ENCODE measurements at regions not wholly inside any gene's neighbourhood (a gene's known extent, or its start where the extent isn't known, plus 50 kb on each side); places are given as distances from the start of the nearest gene placed in this dataset.

DNA sequence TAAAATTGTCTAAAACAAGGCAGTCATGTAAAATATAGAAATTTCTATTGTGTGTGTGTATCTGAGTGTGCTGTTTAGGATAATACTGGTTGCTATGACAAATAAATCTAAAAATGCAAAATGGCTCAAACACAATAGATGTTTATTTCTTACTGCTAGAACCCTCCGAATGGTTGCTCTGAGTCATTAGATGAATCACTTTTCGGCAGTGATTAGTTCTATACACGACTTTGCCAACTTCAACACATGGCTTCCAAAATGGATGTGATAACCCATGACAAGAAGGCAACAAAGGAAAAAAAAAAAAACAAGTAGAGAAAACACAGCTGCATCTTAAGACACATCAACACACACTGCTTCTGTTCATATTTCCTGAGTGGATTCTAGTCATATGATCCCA, 729.2 kb downstream of the AACS start:
- Mint-ChIP-seq H3K27ac (ENCODE audit: unreplicated experiment) (no peak overlapping the region), H3K4me1 (ENCODE audit: low read depth, unreplicated experiment) (peaks cover 7% of the 10 kb centered on the region), H3K9me3 (ENCODE audit: low read depth, unreplicated experiment) (peaks cover 17% of the 10 kb centered on the region), H3K27me3 (ENCODE audit: unreplicated experiment) (no peaks in the 10 kb centered on the region), H3K36me3 (ENCODE audit: insufficient read depth, unreplicated experiment) (no peaks in the 10 kb centered on the region), H3K4me3 (ENCODE audit: low read depth, unreplicated experiment) (no peak overlapping the region)
- intact Hi-C loops (cut with micrococcal nuclease; ENCODE audit: unreplicated experiment), result no loop called here
- BruUV-seq (replicated peaks), result no TSS peak
- CTCF ChIA-PET, result no interaction called here
- DNase-seq, result no peak
- TF ChIP-seq, protein P1, sequence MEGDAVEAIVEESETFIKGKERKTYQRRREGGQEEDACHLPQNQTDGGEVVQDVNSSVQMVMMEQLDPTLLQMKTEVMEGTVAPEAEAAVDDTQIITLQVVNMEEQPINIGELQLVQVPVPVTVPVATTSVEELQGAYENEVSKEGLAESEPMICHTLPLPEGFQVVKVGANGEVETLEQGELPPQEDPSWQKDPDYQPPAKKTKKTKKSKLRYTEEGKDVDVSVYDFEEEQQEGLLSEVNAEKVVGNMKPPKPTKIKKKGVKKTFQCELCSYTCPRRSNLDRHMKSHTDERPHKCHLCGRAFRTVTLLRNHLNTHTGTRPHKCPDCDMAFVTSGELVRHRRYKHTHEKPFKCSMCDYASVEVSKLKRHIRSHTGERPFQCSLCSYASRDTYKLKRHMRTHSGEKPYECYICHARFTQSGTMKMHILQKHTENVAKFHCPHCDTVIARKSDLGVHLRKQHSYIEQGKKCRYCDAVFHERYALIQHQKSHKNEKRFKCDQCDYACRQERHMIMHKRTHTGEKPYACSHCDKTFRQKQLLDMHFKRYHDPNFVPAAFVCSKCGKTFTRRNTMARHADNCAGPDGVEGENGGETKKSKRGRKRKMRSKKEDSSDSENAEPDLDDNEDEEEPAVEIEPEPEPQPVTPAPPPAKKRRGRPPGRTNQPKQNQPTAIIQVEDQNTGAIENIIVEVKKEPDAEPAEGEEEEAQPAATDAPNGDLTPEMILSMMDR (IDR thresholded peaks at IDR 0.05; ENCODE audit: unreplicated experiment), result no peak

DNA sequence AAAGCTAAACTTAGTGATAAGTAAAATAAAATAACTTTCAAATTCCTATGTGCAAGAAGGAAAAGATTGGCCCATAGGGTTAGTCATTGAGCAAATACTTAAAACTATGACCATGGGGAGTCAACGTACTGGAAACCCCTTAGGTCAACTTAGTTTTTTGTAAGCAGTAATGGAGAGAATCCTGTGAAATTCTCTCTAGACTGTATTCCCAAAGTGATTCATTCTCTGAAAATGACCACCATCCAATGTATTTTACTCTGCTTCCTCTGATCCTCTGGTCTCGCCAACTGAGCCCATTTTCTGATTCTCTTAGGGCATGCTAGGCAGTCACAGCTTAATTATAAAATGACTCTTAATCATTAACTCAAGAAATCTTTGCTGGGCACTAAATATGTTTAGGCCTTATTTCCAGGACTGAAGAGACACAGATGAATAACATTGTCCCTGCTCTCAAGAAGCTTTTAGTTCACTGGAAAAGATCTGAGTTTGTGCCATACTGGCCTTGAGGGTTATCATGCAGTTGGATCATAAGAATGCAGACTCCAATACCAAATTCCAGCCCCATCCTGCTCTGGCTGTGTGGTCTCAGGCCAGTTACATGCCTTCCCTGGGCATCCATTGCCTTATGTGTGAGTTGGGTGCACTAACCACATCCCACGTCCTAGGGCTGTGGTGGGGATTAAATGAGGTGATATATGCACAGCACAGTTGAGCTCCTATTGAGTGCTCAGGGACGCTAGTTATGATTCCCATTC, 732.4 kb downstream of the AACS start:
- TF ChIP-seq, protein P1 (IDR thresholded peaks at IDR 0.05; ENCODE audit: unreplicated experiment), result no peak
- intact Hi-C loops (cut with micrococcal nuclease; ENCODE audit: unreplicated experiment), result no loop called here
- DNase-seq, result no peak
- Mint-ChIP-seq H3K27ac (ENCODE audit: unreplicated experiment) (no peak overlapping the region), H3K4me1 (ENCODE audit: low read depth, unreplicated experiment) (peaks cover 7% of the 10 kb centered on the region), H3K9me3 (ENCODE audit: low read depth, unreplicated experiment) (peaks cover 8% of the 10 kb centered on the region), H3K4me3 (ENCODE audit: low read depth, unreplicated experiment) (no peak overlapping the region), H3K27me3 (ENCODE audit: unreplicated experiment) (no peaks in the 10 kb centered on the region), H3K36me3 (ENCODE audit: insufficient read depth, unreplicated experiment) (no peaks in the 10 kb centered on the region)
- CTCF ChIA-PET, result no interaction called here
- no TSS peak for BruUV-seq (replicated peaks)

DNA sequence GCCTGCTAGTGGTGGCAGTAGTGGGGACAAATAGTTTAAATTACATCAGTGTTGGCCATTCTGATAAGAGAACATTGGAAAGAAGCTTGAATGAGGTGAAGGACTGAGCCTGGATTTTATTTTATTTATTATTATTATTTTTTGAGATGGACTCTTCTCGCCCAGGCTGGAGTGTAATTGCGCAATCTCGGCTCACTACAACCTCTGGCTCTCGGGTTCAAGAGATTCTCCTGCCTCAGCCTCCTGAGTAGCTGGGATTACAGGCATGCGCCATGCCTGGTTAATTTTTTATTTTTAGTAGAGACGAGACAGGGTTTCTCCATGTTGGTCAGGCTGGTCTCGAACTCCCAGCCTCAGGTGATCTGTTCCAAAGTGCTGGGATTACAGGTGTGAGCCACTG, 739.4 kb downstream of the AACS start:
- H3K4me3 Mint-ChIP-seq (ENCODE audit: low read depth, unreplicated experiment), result no peak overlapping the region
- DNase-seq, result no peak
- CTCF ChIA-PET, result interaction anchor here (0.7 kb wide), 1 partner anchor 534 kb away, joined by 3 read pairs; no protein-coding TSS in a partner anchor
- no peaks in the 10 kb centered on the region for H3K4me1 Mint-ChIP-seq (ENCODE audit: low read depth, unreplicated experiment)
- no peak overlapping the region for H3K27ac Mint-ChIP-seq (ENCODE audit: unreplicated experiment)
- no peaks in the 10 kb centered on the region for H3K36me3 Mint-ChIP-seq (ENCODE audit: insufficient read depth, unreplicated experiment)
- no peaks in the 10 kb centered on the region for H3K27me3 Mint-ChIP-seq (ENCODE audit: unreplicated experiment)
- TF ChIP-seq, protein P1 (IDR thresholded peaks at IDR 0.05; ENCODE audit: unreplicated experiment), result no peak
- H3K9me3 Mint-ChIP-seq (ENCODE audit: low read depth, unreplicated experiment), result peaks cover 7% of the 10 kb centered on the region
- intact Hi-C loops (cut with micrococcal nuclease; ENCODE audit: unreplicated experiment), result no loop called here
- BruUV-seq (replicated peaks), result no TSS peak

DNA sequence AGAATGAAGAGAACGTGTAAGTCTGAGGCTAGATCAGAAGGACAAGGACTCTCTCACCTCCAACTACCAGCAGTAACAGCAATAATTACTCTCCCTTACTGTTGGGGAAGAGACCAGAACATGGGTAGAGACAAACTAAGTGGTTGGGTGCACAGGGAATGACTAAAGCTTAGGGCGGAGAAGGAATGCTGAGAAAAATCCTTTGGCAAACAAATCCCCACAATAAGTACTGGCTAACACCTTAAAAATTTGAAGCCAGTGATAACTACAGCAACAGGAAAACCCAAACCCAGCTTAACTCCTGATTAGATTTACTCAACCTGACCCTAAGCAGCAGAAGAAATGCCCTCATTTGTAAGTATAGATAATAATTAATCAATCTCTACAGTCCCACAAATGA, 759.0 kb downstream of the AACS start:
- H3K36me3 Mint-ChIP-seq (ENCODE audit: insufficient read depth, unreplicated experiment), result no peaks in the 10 kb centered on the region
- H3K9me3 Mint-ChIP-seq (ENCODE audit: low read depth, unreplicated experiment), result peaks cover 13% of the 10 kb centered on the region
- H3K27ac Mint-ChIP-seq (ENCODE audit: unreplicated experiment), result no peak overlapping the region
- intact Hi-C loops (cut with micrococcal nuclease; ENCODE audit: unreplicated experiment), result no loop called here
- no TSS peak for BruUV-seq (replicated peaks)
- H3K4me3 Mint-ChIP-seq (ENCODE audit: low read depth, unreplicated experiment), result no peak overlapping the region
- CTCF ChIA-PET, result no interaction called here
- DNase-seq, result no peak
- no peaks in the 10 kb centered on the region for H3K27me3 Mint-ChIP-seq (ENCODE audit: unreplicated experiment)
- H3K4me1 Mint-ChIP-seq (ENCODE audit: low read depth, unreplicated experiment), result no peaks in the 10 kb centered on the region
- TF ChIP-seq, protein P1 (IDR thresholded peaks at IDR 0.05; ENCODE audit: unreplicated experiment), result no peak
